Ishikawa (cell line): ENCODE measurements at regions not wholly inside any gene's neighbourhood (a gene's known extent, or its start where the extent isn't known, plus 50 kb on each side); places are given as distances from the start of the nearest gene placed in this dataset.

Experiments used
- CEBPB ChIP-seq: IDR thresholded peaks from 2 replicates; pipeline ENCODE4 v1.6.1; 2012
- CREB1 ChIP-seq: IDR thresholded peaks from 2 replicates; pipeline ENCODE4 v1.6.1; 2012; ENCODE audit warnings: low read depth
- EGR1 ChIP-seq: IDR thresholded peaks from 2 replicates; pipeline ENCODE4 v1.6.1; 2012
- EP300 ChIP-seq: IDR thresholded peaks from 2 replicates; pipeline ENCODE4 v1.6.1; 2012; ENCODE audit warnings: borderline replicate concordance
- FOXM1 ChIP-seq: IDR thresholded peaks from 2 replicates; pipeline ENCODE4 v1.6.1; 2012; ENCODE audit warnings: low read depth, borderline replicate concordance
- MAX ChIP-seq: IDR thresholded peaks from 2 replicates; pipeline ENCODE4 v1.6.1; 2012
- NFIC ChIP-seq: IDR thresholded peaks from 2 replicates; pipeline ENCODE4 v1.6.1; 2012
- RAD21 ChIP-seq: IDR thresholded peaks from 2 replicates; pipeline ENCODE4 v1.6.1; 2012; ENCODE audit warnings: low read depth
- REST ChIP-seq: IDR thresholded peaks from 2 replicates; pipeline ENCODE4 v1.6.1; 2012; ENCODE audit warnings: low read depth, mild to moderate bottlenecking
- TAF1 ChIP-seq: IDR thresholded peaks from 2 replicates; pipeline ENCODE4 v1.6.1; 2012; ENCODE audit warnings: low read depth, mild to moderate bottlenecking
- TCF12 ChIP-seq: IDR thresholded peaks from 2 replicates; pipeline ENCODE4 v1.6.1; 2012; ENCODE audit warnings: low read depth
- TEAD4 ChIP-seq: IDR thresholded peaks from 2 replicates; pipeline ENCODE4 v1.6.1; 2012
- USF1 ChIP-seq: IDR thresholded peaks from 2 replicates; pipeline ENCODE4 v1.6.1; 2012
- YY1 ChIP-seq: IDR thresholded peaks from 2 replicates; pipeline ENCODE4 v1.6.1; 2012; ENCODE audit warnings: low read depth
- ZBTB7A ChIP-seq: IDR thresholded peaks from 2 replicates; pipeline ENCODE4 v1.6.1; 2012; ENCODE audit warnings: low read depth

- TF ChIP-seq MAX: no peak
- TF ChIP-seq ZBTB7A: no peak
- no peak for TF ChIP-seq CREB1
- no peak for TF ChIP-seq CEBPB
- TF ChIP-seq TEAD4: no peak
- no peak for TF ChIP-seq TAF1
- no peak for TF ChIP-seq EP300
- TF ChIP-seq REST: no peak
- TF ChIP-seq EGR1: no peak
- TF ChIP-seq YY1: no peak
These were observed 122.7 kb downstream of the MATN1 start for GRCh38 chr1:30600706-30601105.

- no peak for TF ChIP-seq CREB1
- TF ChIP-seq TAF1: no peak
- TF ChIP-seq CEBPB: no peak
- TF ChIP-seq MAX: no peak
- TF ChIP-seq TEAD4: no peak
- TF ChIP-seq ZBTB7A: no peak
- TF ChIP-seq USF1: no peak
- no peak for TF ChIP-seq RAD21
- no peak for TF ChIP-seq FOXM1
- no peak for TF ChIP-seq EGR1
- TF ChIP-seq NFIC: no peak
- no peak for TF ChIP-seq EP300
- no peak for TF ChIP-seq TCF12
These were observed 123.1 kb downstream of the MATN1 start for GRCh38 chr1:30600258-30600657.

GRCh38 chr1:30599721-30600120, 123.7 kb downstream of the MATN1 start:
- TF ChIP-seq USF1: no peak
- TF ChIP-seq REST: no peak
- no peak for TF ChIP-seq TEAD4

GRCh38 chr1:30598571-30599114, 124.7 kb downstream of the MATN1 start:
- no peak for TF ChIP-seq CREB1
- TF ChIP-seq FOXM1: no peak
- no peak for TF ChIP-seq MAX
- TF ChIP-seq REST: no peak
- no peak for TF ChIP-seq TCF12
- no peak for TF ChIP-seq CEBPB
- TF ChIP-seq USF1: no peak
- TF ChIP-seq EGR1: no peak
- TF ChIP-seq TAF1: no peak
- TF ChIP-seq ZBTB7A: no peak
- TF ChIP-seq RAD21: no peak
- no peak for TF ChIP-seq NFIC
- TF ChIP-seq YY1: no peak
- TF ChIP-seq EP300: no peak
- no peak for TF ChIP-seq TEAD4
